ENCODE measurements at regions not wholly inside any gene's neighbourhood (a gene's known extent, or its start where the extent isn't known, plus 50 kb on each side); places are given as distances from the start of the nearest gene placed in this dataset.

- no peak overlapping the region for H3K4me3 Mint-ChIP-seq
Observed at GRCh38 chr5:165149431-165149830, 1644.0 kb downstream of the MAT2B start.

GRCh38 chr5:165152058-165152457 lies 1646.6 kb downstream of the MAT2B start:
- Mint-ChIP-seq H3K36me3 (ENCODE audit: low read depth) (no peaks in the 10 kb centered on the region), H3K4me1 (ENCODE audit: low read depth) (no peaks in the 10 kb centered on the region)
- no peak for DNase-seq

More at GRCh38 chr5:165149431-165149830, 1644.0 kb downstream of the MAT2B start:
- H3K36me3 Mint-ChIP-seq (ENCODE audit: low read depth) = no peaks in the 10 kb centered on the region
- no peak overlapping the region for H3K27ac Mint-ChIP-seq
- peaks cover 5% of the 10 kb centered on the region for H3K9me3 Mint-ChIP-seq (ENCODE audit: insufficient read depth)
- H3K27me3 Mint-ChIP-seq (ENCODE audit: low read depth) = no peaks in the 10 kb centered on the region
- ChIA-PET CTCF (no interaction called here), POLR2A (no interaction called here)
- DNase-seq (no peak), ATAC-seq (no peak)
- H3K4me1 Mint-ChIP-seq (ENCODE audit: low read depth) = no peaks in the 10 kb centered on the region

GRCh38 chr5:165157219-165157618 lies 1651.8 kb downstream of the MAT2B start:
- H3K4me1 Mint-ChIP-seq (ENCODE audit: low read depth) = no peaks in the 10 kb centered on the region
- DNase-seq = no peak
- ATAC-seq = no peak
- H3K36me3 Mint-ChIP-seq (ENCODE audit: low read depth) = no peaks in the 10 kb centered on the region
- CTCF ChIA-PET = no interaction called here
- H3K9me3 Mint-ChIP-seq (ENCODE audit: insufficient read depth) = no peaks in the 10 kb centered on the region
- H3K27ac Mint-ChIP-seq = no peak overlapping the region
- H3K4me3 Mint-ChIP-seq = no peak overlapping the region
- no peaks in the 10 kb centered on the region for H3K27me3 Mint-ChIP-seq (ENCODE audit: low read depth)
- POLR2A ChIA-PET = no interaction called here

More at GRCh38 chr5:165152058-165152457, 1646.6 kb downstream of the MAT2B start:
- ATAC-seq = no peak
- ChIA-PET POLR2A (no interaction called here), CTCF (no interaction called here)
- no peak overlapping the region for H3K27ac Mint-ChIP-seq
- no peaks in the 10 kb centered on the region for H3K27me3 Mint-ChIP-seq (ENCODE audit: low read depth)
- no peaks in the 10 kb centered on the region for H3K9me3 Mint-ChIP-seq (ENCODE audit: insufficient read depth)
- H3K4me3 Mint-ChIP-seq = no peak overlapping the region

- H3K4me3 Mint-ChIP-seq = no peak overlapping the region
- no peak for ATAC-seq
- POLR2A ChIA-PET = no interaction called here
- no peak overlapping the region for H3K27ac Mint-ChIP-seq
- H3K27me3 Mint-ChIP-seq (ENCODE audit: low read depth) = no peaks in the 10 kb centered on the region
- DNase-seq = no peak
- H3K36me3 Mint-ChIP-seq (ENCODE audit: low read depth) = no peaks in the 10 kb centered on the region
- no peaks in the 10 kb centered on the region for H3K4me1 Mint-ChIP-seq (ENCODE audit: low read depth)
- CTCF ChIA-PET = no interaction called here
- no peaks in the 10 kb centered on the region for H3K9me3 Mint-ChIP-seq (ENCODE audit: insufficient read depth)
Observed at GRCh38 chr5:165161204-165161603, 1655.8 kb downstream of the MAT2B start.

GRCh38 chr5:165163861-165164260 lies 1658.4 kb downstream of the MAT2B start:
- Mint-ChIP-seq H3K4me1 (ENCODE audit: low read depth) (no peaks in the 10 kb centered on the region), H3K27ac (no peak overlapping the region), H3K27me3 (ENCODE audit: low read depth) (no peaks in the 10 kb centered on the region), H3K4me3 (no peak overlapping the region), H3K36me3 (ENCODE audit: low read depth) (no peaks in the 10 kb centered on the region), H3K9me3 (ENCODE audit: insufficient read depth) (no peaks in the 10 kb centered on the region)
- CTCF ChIA-PET = no interaction called here
- DNase-seq (no peak), ATAC-seq (no peak)
- POLR2A ChIA-PET = no interaction called here

GRCh38 chr5:165173651-165174050 lies 1668.2 kb downstream of the MAT2B start:
- Mint-ChIP-seq H3K9me3 (ENCODE audit: insufficient read depth) (peaks cover 7% of the 10 kb centered on the region), H3K4me1 (ENCODE audit: low read depth) (no peaks in the 10 kb centered on the region), H3K27me3 (ENCODE audit: low read depth) (no peaks in the 10 kb centered on the region), H3K4me3 (no peak overlapping the region), H3K27ac (no peak overlapping the region), H3K36me3 (ENCODE audit: low read depth) (no peaks in the 10 kb centered on the region)
- POLR2A ChIA-PET = no interaction called here
- CTCF ChIA-PET = no interaction called here
- ATAC-seq (no peak), DNase-seq (no peak)

GRCh38 chr5:165175041-165175440 lies 1669.6 kb downstream of the MAT2B start:
- Mint-ChIP-seq H3K27ac (no peak overlapping the region), H3K36me3 (ENCODE audit: low read depth) (no peaks in the 10 kb centered on the region), H3K4me3 (no peak overlapping the region), H3K9me3 (ENCODE audit: insufficient read depth) (peaks cover 7% of the 10 kb centered on the region), H3K27me3 (ENCODE audit: low read depth) (no peaks in the 10 kb centered on the region), H3K4me1 (ENCODE audit: low read depth) (no peaks in the 10 kb centered on the region)
- DNase-seq (no peak), ATAC-seq (no peak)
- ChIA-PET CTCF (no interaction called here), POLR2A (no interaction called here)

GRCh38 chr5:165184183-165184582 lies 1678.8 kb downstream of the MAT2B start:
- Mint-ChIP-seq H3K27me3 (ENCODE audit: low read depth) (no peaks in the 10 kb centered on the region), H3K4me3 (no peak overlapping the region), H3K36me3 (ENCODE audit: low read depth) (no peaks in the 10 kb centered on the region), H3K27ac (no peak overlapping the region), H3K9me3 (ENCODE audit: insufficient read depth) (peaks cover 4% of the 10 kb centered on the region), H3K4me1 (ENCODE audit: low read depth) (no peaks in the 10 kb centered on the region)
- no peak for ATAC-seq
- ChIA-PET CTCF (no interaction called here), POLR2A (no interaction called here)
- no peak for DNase-seq

- ATAC-seq = no peak
- peaks cover 4% of the 10 kb centered on the region for H3K9me3 Mint-ChIP-seq (ENCODE audit: insufficient read depth)
- ChIA-PET CTCF (no interaction called here), POLR2A (no interaction called here)
- no peaks in the 10 kb centered on the region for H3K4me1 Mint-ChIP-seq (ENCODE audit: low read depth)
- no peak overlapping the region for H3K4me3 Mint-ChIP-seq
- H3K27ac Mint-ChIP-seq = no peak overlapping the region
- no peaks in the 10 kb centered on the region for H3K27me3 Mint-ChIP-seq (ENCODE audit: low read depth)
- no peak for DNase-seq
- H3K36me3 Mint-ChIP-seq (ENCODE audit: low read depth) = no peaks in the 10 kb centered on the region
Observed at GRCh38 chr5:165185716-165186115, 1680.3 kb downstream of the MAT2B start.

GRCh38 chr5:165187815-165188214 lies 1682.4 kb downstream of the MAT2B start:
- Mint-ChIP-seq H3K4me1 (ENCODE audit: low read depth) (no peaks in the 10 kb centered on the region), H3K4me3 (no peak overlapping the region), H3K27ac (no peak overlapping the region), H3K9me3 (ENCODE audit: insufficient read depth) (peaks cover 4% of the 10 kb centered on the region), H3K27me3 (ENCODE audit: low read depth) (no peaks in the 10 kb centered on the region), H3K36me3 (ENCODE audit: low read depth) (no peaks in the 10 kb centered on the region)
- ATAC-seq (no peak), DNase-seq (no peak)
- ChIA-PET POLR2A (no interaction called here), CTCF (no interaction called here)

GRCh38 chr5:165188556-165189175 lies 1683.2 kb downstream of the MAT2B start:
- DNase-seq (no peak), ATAC-seq (no peak)
- no peaks in the 10 kb centered on the region for H3K36me3 Mint-ChIP-seq (ENCODE audit: low read depth)
- no peaks in the 10 kb centered on the region for H3K4me1 Mint-ChIP-seq (ENCODE audit: low read depth)
- no peak overlapping the region for H3K27ac Mint-ChIP-seq
- POLR2A ChIA-PET = no interaction called here
- CTCF ChIA-PET = no interaction called here
- H3K27me3 Mint-ChIP-seq (ENCODE audit: low read depth) = no peaks in the 10 kb centered on the region
- no peak overlapping the region for H3K4me3 Mint-ChIP-seq
- H3K9me3 Mint-ChIP-seq (ENCODE audit: insufficient read depth) = peaks cover 4% of the 10 kb centered on the region

GRCh38 chr5:165196961-165197360 lies 1691.5 kb downstream of the MAT2B start:
- H3K27ac Mint-ChIP-seq = no peak overlapping the region
- DNase-seq (no peak), ATAC-seq (no peak)
- H3K9me3 Mint-ChIP-seq (ENCODE audit: insufficient read depth) = no peaks in the 10 kb centered on the region
- no peaks in the 10 kb centered on the region for H3K36me3 Mint-ChIP-seq (ENCODE audit: low read depth)
- POLR2A ChIA-PET = no interaction called here
- CTCF ChIA-PET = no interaction called here
- H3K27me3 Mint-ChIP-seq (ENCODE audit: low read depth) = no peaks in the 10 kb centered on the region
- no peaks in the 10 kb centered on the region for H3K4me1 Mint-ChIP-seq (ENCODE audit: low read depth)
- no peak overlapping the region for H3K4me3 Mint-ChIP-seq

- H3K36me3 Mint-ChIP-seq (ENCODE audit: low read depth) = no peaks in the 10 kb centered on the region
- ChIA-PET POLR2A (no interaction called here), CTCF (interaction anchor here (0.6 kb wide), 1 partner anchor 1196 kb away, joined by 3 read pairs; no protein-coding TSS in a partner anchor)
- H3K27ac Mint-ChIP-seq = no peak overlapping the region
- no peak overlapping the region for H3K4me3 Mint-ChIP-seq
- no peak for DNase-seq
- no peaks in the 10 kb centered on the region for H3K4me1 Mint-ChIP-seq (ENCODE audit: low read depth)
- ATAC-seq = no peak
- H3K9me3 Mint-ChIP-seq (ENCODE audit: insufficient read depth) = no peaks in the 10 kb centered on the region
- H3K27me3 Mint-ChIP-seq (ENCODE audit: low read depth) = no peaks in the 10 kb centered on the region
Observed at GRCh38 chr5:165201369-165201768, 1696.0 kb downstream of the MAT2B start.

Measured in activated CD8-positive, alpha-beta T cell treated with anti-CD3 and anti-CD28 coated beads, Interleukin-2, amount 10 ng/mL, durations not matched to agents 7 days and 5 days (primary cell).